SK-N-DZ (cell line): ENCODE measurements at regions not wholly inside any gene's neighbourhood (a gene's known extent, or its start where the extent isn't known, plus 50 kb on each side); places are given as distances from the start of the nearest gene placed in this dataset.
"Not testable (repeated sequence)": the region's sequence is repeated elsewhere in the genome, so short reads cannot be mapped to it uniquely, and the experiment has no call there.

Experiments used
- DNase-seq: peaks from one replicate; pipeline ENCODE4 v3.0.0-alpha.2; 2015; ENCODE audit warnings: low spot score

GRCh38 chr15:96160800-96161199, 169.7 kb upstream of the NR2F2 start:
- no peak for DNase-seq

- no peak for DNase-seq
Measured at GRCh38 chr15:96162322-96162721, 168.2 kb upstream of the NR2F2 start.

- DNase-seq, result no peak
Measured at GRCh38 chr15:96165081-96165480, 165.4 kb upstream of the NR2F2 start.

GRCh38 chr15:96165775-96166174, 164.7 kb upstream of the NR2F2 start:
- DNase-seq, result no peak

GRCh38 chr15:96166223-96167200, 164.0 kb upstream of the NR2F2 start:
- no peak for DNase-seq

GRCh38 chr15:96170616-96170978, 159.9 kb upstream of the NR2F2 start:
- DNase-seq, result not testable (repeated sequence)

GRCh38 chr15:96170979-96171739, 159.3 kb upstream of the NR2F2 start:
- no peak for DNase-seq

GRCh38 chr15:96171853-96172296, 158.6 kb upstream of the NR2F2 start:
- DNase-seq, result no peak

- no peak for DNase-seq
Measured at GRCh38 chr15:96172417-96172816, 158.1 kb upstream of the NR2F2 start.

- no peak for DNase-seq
Measured at GRCh38 chr15:96176831-96177230, 153.7 kb upstream of the NR2F2 start.

- no peak for DNase-seq
Measured at GRCh38 chr15:96177279-96177678, 153.2 kb upstream of the NR2F2 start.

- DNase-seq, result no peak
Measured at GRCh38 chr15:96180087-96180748, 150.3 kb upstream of the NR2F2 start.

GRCh38 chr15:96181217-96181616, 149.3 kb upstream of the NR2F2 start:
- no peak for DNase-seq

- DNase-seq, result no peak
Measured at GRCh38 chr15:96181873-96182301, 148.6 kb upstream of the NR2F2 start.

GRCh38 chr15:96182736-96183513, 147.6 kb upstream of the NR2F2 start:
- DNase-seq, result no peak

GRCh38 chr15:96183514-96183850, 147.0 kb upstream of the NR2F2 start:
- no peak for DNase-seq

GRCh38 chr15:96183867-96184266, 146.6 kb upstream of the NR2F2 start:
- DNase-seq, result no peak

GRCh38 chr15:96184297-96184696, 146.2 kb upstream of the NR2F2 start:
- DNase-seq, result no peak

- no peak for DNase-seq
Measured at GRCh38 chr15:96186105-96186504, 144.4 kb upstream of the NR2F2 start.

- DNase-seq, result peak; percentile 58
Measured at GRCh38 chr15:96187341-96188305, 142.9 kb upstream of the NR2F2 start.
